ENCODE measurements at regions not wholly inside any gene's neighbourhood (a gene's known extent, or its start where the extent isn't known, plus 50 kb on each side); places are given as distances from the start of the nearest gene placed in this dataset.

GRCh38 chrX:150205011-150205410, 158.1 kb upstream of the MAMLD1 start:
- TF ChIP-seq CTCF (IDR thresholded peaks at IDR 0.05 in 4 of 5, conservative IDR thresholded peaks at IDR 0.05 in 1 of 5) (no peak), POLR2A (IDR thresholded peaks at IDR 0.05) (no peak)

Data from gastrocnemius medialis (tissue), 4 donors.